ENCODE measurements at regions not wholly inside any gene's neighbourhood (a gene's known extent, or its start where the extent isn't known, plus 50 kb on each side); places are given as distances from the start of the nearest gene placed in this dataset.

DNA sequence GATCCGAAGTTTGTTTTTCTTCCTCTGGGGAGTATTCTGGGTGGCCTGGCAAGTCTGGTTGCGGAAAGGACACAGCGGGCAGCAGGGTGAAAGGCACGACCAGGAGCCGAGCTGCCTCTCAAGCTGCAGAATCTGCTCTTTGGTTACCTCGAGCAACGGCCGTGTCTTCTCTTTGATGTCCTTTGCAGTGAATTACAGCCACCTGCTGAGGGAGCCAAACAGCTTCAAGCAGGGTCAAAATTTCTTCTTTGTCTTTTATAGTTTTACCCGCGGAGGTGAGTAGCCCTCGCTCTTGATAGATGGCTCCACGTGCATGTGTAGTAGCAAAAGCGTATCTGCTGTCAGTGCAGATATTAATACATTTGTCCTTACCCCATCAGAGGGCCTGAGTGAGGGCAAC is 177.3 kb upstream of the MBL2 start:
- TF ChIP-seq CTCF (IDR thresholded peaks at IDR 0.05) (no peak), EZH2 (IDR thresholded peaks at IDR 0.05; ENCODE audit: borderline replicate concordance, insufficient read depth, low read depth, low read length, poor library complexity, severe bottlenecking) (no peak)

All from B cell (primary cell).